OCI-LY3 (cell line): ENCODE measurements at regions not wholly inside any gene's neighbourhood (a gene's known extent, or its start where the extent isn't known, plus 50 kb on each side); places are given as distances from the start of the nearest gene placed in this dataset.

Experiments
- CTCF ChIP-seq: fragments of 200-600, 300-600 bp; sonication (generic); IDR thresholded peaks from 2 replicates; pipeline ENCODE4 v1.5.1; 2014; ENCODE audit warnings: antibody characterized with exemption, low read length, low read depth
- EZH2phosphoT487 ChIP-seq: fragments of 200-600 bp; shearing (Covaris generic); IDR thresholded peaks from 2 replicates; pipeline ENCODE4 v1.6.1; 2018; ENCODE audit warnings: antibody characterized with exemption, mixed run types, low read depth

GRCh38 chr3:157872902-157873301 lies 233.3 kb downstream of the SHOX2 start:
- TF ChIP-seq EZH2phosphoT487: no peak
- no peak for TF ChIP-seq CTCF
